HG03095 (cell line): ENCODE measurements at regions not wholly inside any gene's neighbourhood (a gene's known extent, or its start where the extent isn't known, plus 50 kb on each side); places are given as distances from the start of the nearest gene placed in this dataset.
"Not testable (repeated sequence)": the region's sequence is repeated elsewhere in the genome, so short reads cannot be mapped to it uniquely, and the experiment has no call there.

Experiments used
- ATAC-seq: cut with Tn5 transposase; IDR thresholded peaks from one replicate; pipeline ENCODE4 v1.9.1; 2021; ENCODE audit warnings: moderate library complexity; ENCODE audit not compliant: unreplicated experiment

GRCh38 chr11:134980819-134981710, 569.0 kb upstream of the B3GAT1 start:
- no peak for ATAC-seq

GRCh38 chr11:134979089-134979457, 567.0 kb upstream of the B3GAT1 start:
- not testable (repeated sequence) for ATAC-seq

GRCh38 chr11:134978388-134979088, 566.5 kb upstream of the B3GAT1 start:
- ATAC-seq, result no peak

GRCh38 chr11:134976551-134976950, 564.5 kb upstream of the B3GAT1 start:
- no peak for ATAC-seq

- ATAC-seq, result no peak
These were observed 563.9 kb upstream of the B3GAT1 start for GRCh38 chr11:134975866-134976376.

- ATAC-seq, result no peak
These were observed 561.8 kb upstream of the B3GAT1 start for GRCh38 chr11:134973801-134974200.

GRCh38 chr11:134971381-134971780, 559.3 kb upstream of the B3GAT1 start:
- no peak for ATAC-seq

- ATAC-seq, result no peak
These were observed 555.7 kb upstream of the B3GAT1 start for GRCh38 chr11:134967746-134968145.

- not testable (repeated sequence) for ATAC-seq
These were observed 549.3 kb upstream of the B3GAT1 start for GRCh38 chr11:134961386-134961785.

GRCh38 chr11:134958870-134959269, 546.8 kb upstream of the B3GAT1 start:
- no peak for ATAC-seq

GRCh38 chr11:134958336-134958640, 546.2 kb upstream of the B3GAT1 start:
- ATAC-seq, result no peak

- ATAC-seq, result no peak
These were observed 545.7 kb upstream of the B3GAT1 start for GRCh38 chr11:134957540-134958335.

- ATAC-seq, result no peak
These were observed 544.6 kb upstream of the B3GAT1 start for GRCh38 chr11:134956450-134957210.

GRCh38 chr11:134955970-134956369, 543.9 kb upstream of the B3GAT1 start:
- ATAC-seq, result not testable (repeated sequence)

- ATAC-seq, result no peak
These were observed 543.2 kb upstream of the B3GAT1 start for GRCh38 chr11:134955281-134955680.

GRCh38 chr11:134954456-134954855, 542.4 kb upstream of the B3GAT1 start:
- not testable (repeated sequence) for ATAC-seq

GRCh38 chr11:134953417-134953970, 541.5 kb upstream of the B3GAT1 start:
- not testable (repeated sequence) for ATAC-seq

GRCh38 chr11:134951305-134951700, 539.3 kb upstream of the B3GAT1 start:
- no peak for ATAC-seq

- no peak for ATAC-seq
These were observed 538.8 kb upstream of the B3GAT1 start for GRCh38 chr11:134950692-134951304.
